NT2/D1 (cell line): ENCODE measurements at regions not wholly inside any gene's neighbourhood (a gene's known extent, or its start where the extent isn't known, plus 50 kb on each side); places are given as distances from the start of the nearest gene placed in this dataset.
"Not testable (repeated sequence)": the region's sequence is repeated elsewhere in the genome, so short reads cannot be mapped to it uniquely, and the experiment has no call there.

Source experiments
- SUZ12 ChIP-seq: IDR thresholded peaks from 2 replicates; pipeline ENCODE4 v1.6.1; 2011; ENCODE audit not compliant: insufficient read length, insufficient read depth; ENCODE audit errors: extremely low read depth
- ZNF274 ChIP-seq: IDR thresholded peaks from 2 replicates; pipeline ENCODE4 v1.6.1; 2011; ENCODE audit warnings: mild to moderate bottlenecking, low read depth, low read length

- TF ChIP-seq SUZ12, ZNF274: not testable (repeated sequence)
Measured at GRCh38 chr3:40762771-40763170, 238.0 kb downstream of the ZNF621 start.
